Hepatocyte (in vitro differentiated cells): ENCODE measurements at regions not wholly inside any gene's neighbourhood (a gene's known extent, or its start where the extent isn't known, plus 50 kb on each side); places are given as distances from the start of the nearest gene placed in this dataset.

Experiments
- DNase-seq: peaks from one replicate; pipeline ENCODE4 v3.0.0-alpha.2; 2016; ENCODE audit warnings: low spot score
- H2AFZ ChIP-seq: fragments of 200-600 bp; sonication (generic); 2 replicates; pipeline ENCODE4 v1.6.0; 2016; ENCODE audit warnings: antibody characterized with exemption, mild to moderate bottlenecking
- H3K27ac ChIP-seq: fragments of 200-600 bp; sonication (generic); 2 replicates; pipeline ENCODE4 v1.5.1; 2016; ENCODE audit warnings: mild to moderate bottlenecking
- H3K27me3 ChIP-seq: fragments of 200-600 bp; sonication (generic); 2 replicates; pipeline ENCODE4 v1.6.1; 2016
- H3K36me3 ChIP-seq: fragments of 200-600 bp; sonication (generic); replicated peaks from 2 replicates; pipeline ENCODE4 v1.5.1; 2016; ENCODE audit warnings: low read depth; ENCODE audit not compliant: insufficient read depth
- H3K4me1 ChIP-seq: fragments of 200-600 bp; sonication (generic); 2 replicates; pipeline ENCODE4 v1.5.1; 2016; ENCODE audit warnings: mild to moderate bottlenecking, moderate library complexity; ENCODE audit not compliant: insufficient read depth
- H3K4me2 ChIP-seq: fragments of 200-600 bp; sonication (generic); 2 replicates; pipeline ENCODE4 v1.6.0; 2016
- H3K4me3 ChIP-seq: fragments of 200-600 bp; sonication (generic); 2 replicates; pipeline ENCODE4 v1.5.1; 2016; ENCODE audit warnings: mild to moderate bottlenecking
- H3K79me2 ChIP-seq: fragments of 200-600 bp; sonication (generic); 2 replicates; pipeline ENCODE4 v1.6.0; 2017; ENCODE audit warnings: mild to moderate bottlenecking
- H3K9me2 ChIP-seq: fragments of 200-600 bp; sonication (generic); replicated peaks from 2 replicates; pipeline ENCODE4 v1.6.0; 2017; ENCODE audit warnings: mild to moderate bottlenecking; ENCODE audit not compliant: insufficient read depth
- H3K9me3 ChIP-seq: fragments of 200-600 bp; sonication (generic); 2 replicates; pipeline ENCODE4 v1.5.1; 2016; ENCODE audit warnings: low read depth, mild to moderate bottlenecking
- H4K20me1 ChIP-seq: fragments of 200-600 bp; sonication (generic); 2 replicates; pipeline ENCODE4 v1.6.0; 2016; ENCODE audit warnings: mild to moderate bottlenecking; ENCODE audit not compliant: insufficient read depth, poor library complexity, severe bottlenecking
- CTCF ChIP-seq: fragments of 200-600 bp; sonication (generic); IDR thresholded peaks from 2 replicates; pipeline ENCODE4 v1.5.1; 2016; ENCODE audit warnings: antibody characterized with exemption, mild to moderate bottlenecking; ENCODE audit not compliant: poor library complexity
- EZH2 ChIP-seq: fragments of 200-600 bp; sonication (generic); IDR thresholded peaks from 2 replicates; pipeline ENCODE4 v1.6.1; 2016; ENCODE audit warnings: antibody characterized with exemption, mild to moderate bottlenecking, borderline replicate concordance
- EZH2phosphoT487 ChIP-seq: fragments of 200-600 bp; sonication (generic); IDR thresholded peaks from one replicate; pipeline ENCODE4 v1.6.1; 2018; ENCODE audit warnings: antibody characterized with exemption, mild to moderate bottlenecking, low read depth, moderate library complexity; ENCODE audit not compliant: unreplicated experiment, severe bottlenecking
- WGBS: methylation state at CpG from one replicate; pipeline ENCODE4 v1.1.6; 2016; ENCODE audit warnings: low lambda C conversion rate; ENCODE audit errors: missing lambda C conversion rate; 5-methylcytosine and 5-hydroxymethylcytosine counted together

GRCh38 chr1:192747301-192747700 is 61.5 kb upstream of the RGS2 start:
- H4K20me1 ChIP-seq: no peaks in the 10 kb centered on the region
- no peak for TF ChIP-seq EZH2
- TF ChIP-seq EZH2phosphoT487: no peak
- TF ChIP-seq CTCF: no peak
- DNase-seq: no peak
- no peaks in the 10 kb centered on the region for H3K79me2 ChIP-seq
- no peaks in the 10 kb centered on the region for H3K9me3 ChIP-seq
- no peaks in the 10 kb centered on the region for H3K9me2 ChIP-seq
- no peak overlapping the region for H3K27ac ChIP-seq
- H3K4me2 ChIP-seq: no peak overlapping the region
- H3K4me3 ChIP-seq: no peak overlapping the region
- no peaks in the 10 kb centered on the region for H3K4me1 ChIP-seq
- no peaks in the 10 kb centered on the region for H3K36me3 ChIP-seq
- no peak overlapping the region for H2AFZ ChIP-seq
- no peaks in the 10 kb centered on the region for H3K27me3 ChIP-seq

GRCh38 chr1:192747943-192748342 is 60.9 kb upstream of the RGS2 start:
- Histone ChIP-seq H2AFZ (no peak overlapping the region), H3K36me3 (no peaks in the 10 kb centered on the region), H3K9me2 (no peaks in the 10 kb centered on the region), H3K27ac (no peak overlapping the region), H4K20me1 (no peaks in the 10 kb centered on the region), H3K4me2 (no peak overlapping the region), H3K27me3 (no peaks in the 10 kb centered on the region), H3K9me3 (no peaks in the 10 kb centered on the region), H3K79me2 (no peaks in the 10 kb centered on the region), H3K4me1 (no peaks in the 10 kb centered on the region), H3K4me3 (no peak overlapping the region)
- no peak for DNase-seq
- 84% methylated on average over 3 of the region's 3 CpGs for WGBS
- TF ChIP-seq CTCF: no peak
- TF ChIP-seq EZH2: no peak
- no peak for TF ChIP-seq EZH2phosphoT487

GRCh38 chr1:192749349-192749748 is 59.5 kb upstream of the RGS2 start:
- no peak for TF ChIP-seq CTCF
- no peak for TF ChIP-seq EZH2phosphoT487
- no peak for TF ChIP-seq EZH2
- no peaks in the 10 kb centered on the region for H3K9me3 ChIP-seq
- H3K4me1 ChIP-seq: no peaks in the 10 kb centered on the region
- H3K27ac ChIP-seq: no peak overlapping the region
- no peak for DNase-seq
- no peaks in the 10 kb centered on the region for H3K36me3 ChIP-seq
- H4K20me1 ChIP-seq: no peaks in the 10 kb centered on the region
- no peaks in the 10 kb centered on the region for H3K27me3 ChIP-seq
- H3K4me2 ChIP-seq: no peak overlapping the region
- H2AFZ ChIP-seq: no peak overlapping the region
- no peaks in the 10 kb centered on the region for H3K9me2 ChIP-seq
- no peak overlapping the region for H3K4me3 ChIP-seq
- no peaks in the 10 kb centered on the region for H3K79me2 ChIP-seq

- Histone ChIP-seq H3K79me2 (no peaks in the 10 kb centered on the region), H3K27ac (no peak overlapping the region), H3K9me2 (no peaks in the 10 kb centered on the region), H3K27me3 (no peaks in the 10 kb centered on the region), H3K4me2 (no peak overlapping the region), H3K4me3 (no peak overlapping the region), H3K4me1 (no peaks in the 10 kb centered on the region), H3K9me3 (no peaks in the 10 kb centered on the region), H4K20me1 (no peaks in the 10 kb centered on the region), H3K36me3 (no peaks in the 10 kb centered on the region), H2AFZ (no peak overlapping the region)
- no peak for DNase-seq
- WGBS: 100% methylated on average over 12 of the region's 12 CpGs
- no peak for TF ChIP-seq CTCF
- no peak for TF ChIP-seq EZH2
- TF ChIP-seq EZH2phosphoT487: no peak
Observed at GRCh38 chr1:192751260-192751659, 57.6 kb upstream of the RGS2 start.
